Small intestine (tissue), 7 donors: ENCODE measurements at regions not wholly inside any gene's neighbourhood (a gene's known extent, or its start where the extent isn't known, plus 50 kb on each side); places are given as distances from the start of the nearest gene placed in this dataset.

Experiments used
- DNase-seq, 2 donors: peaks; one replicate each; pipeline versions ENCODE4 v3.0.0 to v3.0.0-alpha.2; 2013
- FAIRE-seq: peaks from 2 replicates; lab custom pipeline; 2012; peaks lifted over from hg19 to GRCh38; lab: Jason Lieb, UNC
- H3K27ac ChIP-seq, 3 donors: one replicate each; pipeline ENCODE4 v1.5.1; 2013; ENCODE audit warnings: low read length in 2 of 3, mild to moderate bottlenecking in 2 of 3, control low read depth in 1 of 3, inconsistent platforms in 1 of 3, low read depth in 1 of 3, moderate library complexity in 1 of 3
- H3K27me3 ChIP-seq, 3 donors: one replicate each; pipeline ENCODE4 v1.6.1; 2013; ENCODE audit warnings: low read length in 3 of 3, inconsistent platforms in 1 of 3; ENCODE audit not compliant: control insufficient read depth in 3 of 3, insufficient read depth in 3 of 3
- H3K36me3 ChIP-seq, 3 donors: one replicate each; pipeline ENCODE4 v1.6.1; 2013; ENCODE audit warnings: low read length in 3 of 3, inconsistent platforms in 1 of 3, low read depth in 1 of 3, mild to moderate bottlenecking in 1 of 3, moderate library complexity in 1 of 3; ENCODE audit not compliant: control insufficient read depth in 3 of 3, insufficient read depth in 2 of 3
- H3K4me1 ChIP-seq, 3 donors: one replicate each; pipeline ENCODE4 v1.6.1; 2013; ENCODE audit warnings: low read length in 2 of 3, inconsistent platforms in 1 of 3, low read depth in 1 of 3, mild to moderate bottlenecking in 1 of 3, moderate library complexity in 1 of 3; ENCODE audit not compliant: control insufficient read depth in 3 of 3, insufficient read depth in 2 of 3
- H3K4me3 ChIP-seq, 3 donors: one replicate each; pipeline ENCODE4 v1.5.1; 2013; ENCODE audit warnings: low read length in 3 of 3, control low read depth in 1 of 3, inconsistent platforms in 1 of 3, low read depth in 1 of 3, mild to moderate bottlenecking in 1 of 3, moderate library complexity in 1 of 3
- H3K9me3 ChIP-seq, 2 donors: one replicate each; pipeline ENCODE4 v1.6.1; 2013; ENCODE audit warnings: low read depth in 1 of 2, low read length in 1 of 2; ENCODE audit not compliant: control insufficient read depth in 2 of 2, insufficient read depth in 1 of 2
- WGBS, 3 donors: extraction: QIAGEN DNeasy Blood & Tissue Kit; methylation state at CpG; one replicate each; pipeline ENCODE4 v1.1.7; 2013; 5-methylcytosine and 5-hydroxymethylcytosine counted together
- donor health status: healthy with polysubstance abuse.
- donor health status: control.
- donor health status: control.
- donor health status: Bipolar disorder and iron deficiency.
- donor health status: healthy.

DNA sequence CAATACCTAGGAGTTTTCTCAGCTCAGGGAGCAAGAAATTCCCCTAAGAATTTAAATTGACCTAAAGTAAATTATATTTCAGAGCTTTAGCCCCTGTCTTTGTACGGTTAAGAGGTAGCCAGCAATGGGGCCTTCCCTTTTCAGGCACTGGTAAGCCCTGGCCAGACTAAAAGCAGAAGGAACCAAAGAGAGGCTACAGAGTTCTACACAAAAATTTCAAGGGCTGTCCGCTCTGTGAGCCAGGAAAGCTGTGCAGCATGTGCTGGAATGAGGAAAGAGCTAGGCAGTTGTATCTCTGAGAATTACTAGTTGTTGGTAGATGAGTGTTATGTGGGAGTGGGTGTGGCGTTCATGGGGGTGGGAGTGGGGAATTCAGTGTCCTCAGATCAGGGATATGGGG is 96.3 kb upstream of the MAFB start:
- DNase-seq, result no peak
- H3K27me3 ChIP-seq, result peaks cover 0 to 2% (median 0%) of the 10 kb centered on the region in 3 donors
- H3K4me3 ChIP-seq, result no peak overlapping the region
- no peak for FAIRE-seq
- H3K27ac ChIP-seq, result no peak overlapping the region
- H3K4me1 ChIP-seq, result no peaks in the 10 kb centered on the region
- H3K36me3 ChIP-seq, result no peaks in the 10 kb centered on the region
- 83 to 89% (median 85%) methylated on average over 3 of the region's 3 CpGs for WGBS, 3 donors
- no peaks in the 10 kb centered on the region for H3K9me3 ChIP-seq

DNA sequence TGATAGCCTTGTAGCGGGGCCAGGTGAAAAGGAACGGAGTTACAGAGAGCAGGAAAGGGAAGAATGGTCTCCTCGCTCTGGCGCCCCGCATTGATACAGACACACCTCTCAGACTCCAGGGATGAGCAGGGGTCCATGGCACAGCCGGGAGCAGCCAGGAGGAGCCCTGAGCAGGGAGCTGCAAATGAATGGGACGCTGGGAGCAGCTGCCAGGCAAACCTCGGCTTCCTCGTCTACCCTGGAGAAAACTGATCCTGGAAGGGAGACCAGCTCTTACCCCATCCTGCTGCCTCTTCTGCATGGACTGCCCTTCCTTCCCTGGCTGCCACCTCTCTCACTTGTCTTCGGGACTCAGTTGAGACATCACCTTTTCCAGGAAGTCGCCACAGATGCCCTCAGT is 97.3 kb upstream of the MAFB start:
- 80 to 89% (median 88%) methylated on average over 9 to 11 of the region's 11 CpGs for WGBS, 3 donors

DNA sequence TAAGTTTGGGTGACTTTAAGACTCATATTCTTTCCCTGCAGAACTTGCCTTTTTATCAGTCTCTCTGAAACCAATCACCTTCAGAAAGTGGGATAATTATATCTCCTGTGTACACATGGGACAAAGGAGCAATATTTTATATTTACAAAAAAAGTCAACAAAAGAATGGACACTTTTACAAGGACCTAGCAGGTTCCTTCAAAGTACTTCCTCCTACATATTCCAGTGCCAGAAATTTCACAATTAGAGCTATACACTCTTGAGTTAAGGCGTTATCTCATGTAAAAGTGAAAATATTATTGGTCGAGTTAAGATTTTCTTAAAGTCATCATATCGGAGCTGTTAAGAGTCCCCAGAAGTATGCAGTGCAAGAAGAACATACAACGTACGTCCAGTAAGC is 98.9 kb upstream of the MAFB start:
- no peak for DNase-seq
- 23 to 53% (median 31%) methylated on average over 5 of the region's 5 CpGs for WGBS, 3 donors
- H3K9me3 ChIP-seq, result no peaks in the 10 kb centered on the region
- no peaks in the 10 kb centered on the region for H3K4me1 ChIP-seq
- no peak overlapping the region for H3K4me3 ChIP-seq
- no peaks in the 10 kb centered on the region for H3K36me3 ChIP-seq
- no peaks in the 10 kb centered on the region for H3K27me3 ChIP-seq
- no peak for FAIRE-seq
- H3K27ac ChIP-seq, result no peak overlapping the region

More for the DNA sequence above, 97.3 kb upstream of the MAFB start:
- no peak for DNase-seq
- H3K27me3 ChIP-seq, result no peaks in the 10 kb centered on the region
- H3K4me1 ChIP-seq, result no peaks in the 10 kb centered on the region
- H3K36me3 ChIP-seq, result no peaks in the 10 kb centered on the region
- no peak overlapping the region for H3K4me3 ChIP-seq
- no peak for FAIRE-seq
- H3K27ac ChIP-seq, result no peak overlapping the region
- no peaks in the 10 kb centered on the region for H3K9me3 ChIP-seq

DNA sequence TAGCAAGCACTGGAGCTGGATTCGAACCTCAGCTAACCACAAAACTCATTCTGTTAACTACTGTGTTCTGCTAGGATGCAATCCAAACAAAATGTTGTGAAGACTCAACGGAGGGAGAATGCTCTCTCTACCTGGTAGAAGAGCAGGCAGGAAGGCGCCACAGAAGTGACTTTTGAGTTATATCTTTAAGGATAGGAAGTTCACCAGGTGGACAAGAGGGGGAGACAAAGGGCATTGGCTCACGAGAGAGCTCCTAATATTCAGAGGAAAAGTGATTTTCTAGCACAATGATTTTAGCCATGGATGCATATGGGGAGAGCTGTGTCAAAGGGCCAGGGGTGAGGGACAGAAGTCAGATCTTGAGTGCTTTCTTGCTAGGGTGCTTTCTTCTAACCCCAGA is 108.4 kb upstream of the MAFB start:
- Histone ChIP-seq H3K4me1 (no peaks in the 10 kb centered on the region), H3K27ac (no peak overlapping the region), H3K4me3 (no peak overlapping the region), H3K36me3 (no peaks in the 10 kb centered on the region), H3K27me3 (no peaks in the 10 kb centered on the region), H3K9me3 (no peaks in the 10 kb centered on the region)
- DNase-seq (peak in 1 of 2 donors; percentile 20), FAIRE-seq (no peak)
- WGBS, 3 donors, result 38 to 47% (median 38%) methylated on average over 4 of the region's 4 CpGs

DNA sequence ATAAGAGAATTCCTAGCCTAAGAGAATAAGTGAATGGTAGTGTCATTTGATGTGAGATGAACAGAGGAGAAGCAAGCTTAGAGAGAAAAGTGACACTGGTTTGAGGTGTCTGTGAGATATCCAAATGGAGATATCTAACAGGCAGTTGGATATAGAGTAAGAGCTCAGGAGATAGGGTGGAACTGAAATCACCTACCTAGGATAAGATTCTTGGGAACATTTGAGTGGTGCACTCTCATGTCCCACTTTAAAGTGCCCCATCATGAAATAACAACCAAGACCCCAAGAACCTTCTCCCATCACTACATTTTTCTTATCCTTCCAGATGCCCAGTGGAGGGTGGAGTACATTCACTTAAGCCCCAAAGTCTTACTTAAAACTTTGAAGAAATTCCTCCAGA is 109.0 kb upstream of the MAFB start:
- Histone ChIP-seq H3K4me3 (no peak overlapping the region), H3K27me3 (no peaks in the 10 kb centered on the region), H3K36me3 (no peaks in the 10 kb centered on the region), H3K4me1 (no peaks in the 10 kb centered on the region), H3K9me3 (no peaks in the 10 kb centered on the region), H3K27ac (no peak overlapping the region)
- no peak for DNase-seq
- no peak for FAIRE-seq

DNA sequence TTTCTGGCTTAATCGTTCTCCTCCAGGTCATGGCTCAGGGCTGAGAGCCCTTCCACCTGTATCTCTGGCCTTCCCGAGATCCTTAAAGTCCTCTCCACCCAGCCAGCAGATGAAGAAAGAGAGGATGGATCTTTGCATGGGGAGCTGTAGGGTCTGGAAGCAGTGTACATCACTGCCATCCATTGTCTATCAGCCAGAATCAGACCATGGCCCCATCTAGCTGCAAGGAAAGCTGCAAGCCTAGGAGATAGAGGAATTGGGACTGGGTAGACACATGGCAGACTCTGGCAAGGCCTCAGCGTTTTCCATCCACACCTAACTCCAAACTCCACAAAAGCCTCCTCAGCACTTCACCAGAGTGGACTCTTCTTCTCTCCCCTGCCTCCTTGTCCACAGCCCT is 113.8 kb upstream of the MAFB start:
- H3K27me3 ChIP-seq, result peaks cover 0 to 7% (median 0%) of the 10 kb centered on the region in 3 donors
- no peak for FAIRE-seq

DNA sequence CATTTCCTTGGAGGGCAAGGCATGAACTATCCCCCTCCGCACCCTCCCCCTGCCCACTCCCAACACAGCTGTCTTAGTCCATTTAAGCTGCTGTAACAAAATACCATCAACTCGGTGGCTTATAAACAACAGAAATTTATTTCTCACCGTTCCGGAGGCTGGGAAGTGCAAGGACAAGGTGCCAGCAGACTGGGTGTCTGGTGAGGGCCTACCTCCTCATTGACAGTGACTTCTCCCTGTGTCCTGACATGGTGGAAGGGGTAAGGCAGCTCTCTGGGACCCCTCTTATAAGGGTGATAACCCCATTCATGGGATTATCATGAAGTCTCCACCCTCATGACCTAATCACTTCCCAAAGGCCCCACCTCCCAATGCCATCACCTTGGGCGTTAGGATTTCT is 114.3 kb upstream of the MAFB start:
- Histone ChIP-seq H3K4me1 (no peaks in the 10 kb centered on the region), H3K36me3 (no peaks in the 10 kb centered on the region), H3K27me3 (peaks cover 0 to 8% (median 0%) of the 10 kb centered on the region in 3 donors), H3K9me3 (no peaks in the 10 kb centered on the region), H3K4me3 (no peak overlapping the region), H3K27ac (no peak overlapping the region)
- no peak for FAIRE-seq
- DNase-seq, result no peak
- WGBS, 3 donors, result 79 to 84% (median 84%) methylated on average over 5 of the region's 5 CpGs

More for the DNA sequence above, 113.8 kb upstream of the MAFB start:
- DNase-seq, result no peak
- 75 to 79% (median 75%) methylated on average over 3 of the region's 3 CpGs for WGBS, 3 donors
- Histone ChIP-seq H3K27ac (no peak overlapping the region), H3K36me3 (no peaks in the 10 kb centered on the region), H3K4me3 (no peak overlapping the region), H3K4me1 (no peaks in the 10 kb centered on the region), H3K9me3 (no peaks in the 10 kb centered on the region)

DNA sequence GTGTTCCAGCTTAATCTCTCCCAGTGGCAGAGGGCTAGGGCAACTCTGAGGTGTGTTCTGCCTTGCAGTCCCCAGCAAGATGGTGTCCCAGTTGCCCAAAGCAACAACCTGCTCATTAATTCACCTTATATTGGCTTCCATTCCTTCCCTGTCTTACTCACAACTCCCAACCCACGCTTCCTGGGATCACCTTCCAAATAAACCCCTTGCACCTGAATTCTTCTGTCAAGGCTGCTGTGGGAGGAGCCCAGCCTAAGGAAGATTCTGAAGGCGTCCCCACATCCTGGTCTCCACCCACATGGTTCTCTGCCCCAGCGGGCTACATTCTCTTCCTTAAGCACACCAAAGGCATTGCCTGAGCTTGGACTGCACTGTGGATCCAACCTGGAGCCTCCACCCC is 116.6 kb upstream of the MAFB start:
- Histone ChIP-seq H3K4me3 (no peak overlapping the region), H3K36me3 (no peaks in the 10 kb centered on the region), H3K4me1 (no peaks in the 10 kb centered on the region), H3K27me3 (peaks cover 0 to 8% (median 0%) of the 10 kb centered on the region in 3 donors), H3K9me3 (no peaks in the 10 kb centered on the region), H3K27ac (no peak overlapping the region)
- FAIRE-seq, result no peak
- no peak for DNase-seq
- WGBS, 3 donors, result 64 to 70% (median 67%) methylated on average over 3 of the region's 3 CpGs
